Peyer's patch (tissue), 4 donors: ENCODE measurements at regions not wholly inside any gene's neighbourhood (a gene's known extent, or its start where the extent isn't known, plus 50 kb on each side); places are given as distances from the start of the nearest gene placed in this dataset.

ENCODE experiments used
- CTCF ChIP-seq, 6 experiments: fragments of 450-650 bp in 4 of 6; fragments of 200-600 bp in 2 of 6; sonication (generic) in 1 of 6; IDR thresholded peaks; one replicate each; pipeline ENCODE4 v1.5.1; 2017 to 2019; ENCODE audit warnings: antibody characterized with exemption in 6 of 6, mild to moderate bottlenecking in 3 of 6, moderate library complexity in 1 of 6
- POLR2A ChIP-seq, 2 donors: fragments of 450-650 bp; IDR thresholded peaks; one replicate each; pipeline ENCODE4 v1.5.1; 2017; ENCODE audit warnings: antibody characterized with exemption in 2 of 2, mild to moderate bottlenecking in 2 of 2, moderate library complexity in 2 of 2

- TF ChIP-seq POLR2A (IDR thresholded peaks at IDR 0.05) = no peak
- no peak for TF ChIP-seq CTCF (IDR thresholded peaks at IDR 0.05)
Measured at GRCh38 chr15:45776772-45777171, 141.9 kb downstream of the SQOR start.
